ENCODE measurements at regions not wholly inside any gene's neighbourhood (a gene's known extent, or its start where the extent isn't known, plus 50 kb on each side); places are given as distances from the start of the nearest gene placed in this dataset.

GRCh38 chr11:95373241-95373640 lies 142.2 kb upstream of the SESN3 start:
- TF ChIP-seq, protein P1, sequence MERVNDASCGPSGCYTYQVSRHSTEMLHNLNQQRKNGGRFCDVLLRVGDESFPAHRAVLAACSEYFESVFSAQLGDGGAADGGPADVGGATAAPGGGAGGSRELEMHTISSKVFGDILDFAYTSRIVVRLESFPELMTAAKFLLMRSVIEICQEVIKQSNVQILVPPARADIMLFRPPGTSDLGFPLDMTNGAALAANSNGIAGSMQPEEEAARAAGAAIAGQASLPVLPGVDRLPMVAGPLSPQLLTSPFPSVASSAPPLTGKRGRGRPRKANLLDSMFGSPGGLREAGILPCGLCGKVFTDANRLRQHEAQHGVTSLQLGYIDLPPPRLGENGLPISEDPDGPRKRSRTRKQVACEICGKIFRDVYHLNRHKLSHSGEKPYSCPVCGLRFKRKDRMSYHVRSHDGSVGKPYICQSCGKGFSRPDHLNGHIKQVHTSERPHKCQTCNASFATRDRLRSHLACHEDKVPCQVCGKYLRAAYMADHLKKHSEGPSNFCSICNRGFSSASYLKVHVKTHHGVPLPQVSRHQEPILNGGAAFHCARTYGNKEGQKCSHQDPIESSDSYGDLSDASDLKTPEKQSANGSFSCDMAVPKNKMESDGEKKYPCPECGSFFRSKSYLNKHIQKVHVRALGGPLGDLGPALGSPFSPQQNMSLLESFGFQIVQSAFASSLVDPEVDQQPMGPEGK (CRISPR knock-in tag; IDR thresholded peaks at IDR 0.05; ENCODE audit: borderline replicate concordance): no peak
- no peak for TF ChIP-seq ESRRG (CRISPR knock-in tag; IDR thresholded peaks at IDR 0.05)

Data from SK-N-SH treated with all-trans-retinoic acid at 6 μM for 48 hours (cell line).